Activated naive CD4-positive, alpha-beta T cell treated with anti-CD3 and anti-CD28 coated beads, Interleukin-2, amount 50 U/mL, for 72 hours (primary cell): ENCODE measurements at regions not wholly inside any gene's neighbourhood (a gene's known extent, or its start where the extent isn't known, plus 50 kb on each side); places are given as distances from the start of the nearest gene placed in this dataset.

ENCODE experiments used
- ATAC-seq, 2 donors: fragments of 150-1000 bp; cut with Tn5 transposase; 2 replicates each; pipeline ENCODE4 v1.10.0; 2021; ENCODE audit warnings: mild to moderate bottlenecking in 2 of 2, moderate library complexity in 2 of 2
- DNase-seq, 2 donors: peaks; one replicate each; pipeline ENCODE4 v3.0.0; 2021 to 2022; ENCODE audit warnings: low spot score in 2 of 2
- H3K27ac Mint-ChIP-seq, 2 donors: one replicate each; pipeline ENCODE4 v1.8.0; 2022; ENCODE audit warnings: mild to moderate bottlenecking in 2 of 2, mixed read lengths in 2 of 2
- H3K36me3 Mint-ChIP-seq, 2 donors: one replicate each; pipeline ENCODE4 v1.8.0; 2022; ENCODE audit warnings: mixed read lengths in 2 of 2
- H3K9me3 Mint-ChIP-seq, 2 donors: one replicate each; pipeline ENCODE4 v1.8.0; 2022; ENCODE audit warnings: mixed read lengths in 2 of 2

- no peaks in the 10 kb centered on the region for H3K36me3 Mint-ChIP-seq
- H3K27ac Mint-ChIP-seq, result no peak overlapping the region
- DNase-seq (no peak), ATAC-seq (no peak)
- H3K9me3 Mint-ChIP-seq, result no peaks in the 10 kb centered on the region
These were observed 210.8 kb upstream of the GYPA start for GRCh38 chr4:144351306-144351705.

DNA sequence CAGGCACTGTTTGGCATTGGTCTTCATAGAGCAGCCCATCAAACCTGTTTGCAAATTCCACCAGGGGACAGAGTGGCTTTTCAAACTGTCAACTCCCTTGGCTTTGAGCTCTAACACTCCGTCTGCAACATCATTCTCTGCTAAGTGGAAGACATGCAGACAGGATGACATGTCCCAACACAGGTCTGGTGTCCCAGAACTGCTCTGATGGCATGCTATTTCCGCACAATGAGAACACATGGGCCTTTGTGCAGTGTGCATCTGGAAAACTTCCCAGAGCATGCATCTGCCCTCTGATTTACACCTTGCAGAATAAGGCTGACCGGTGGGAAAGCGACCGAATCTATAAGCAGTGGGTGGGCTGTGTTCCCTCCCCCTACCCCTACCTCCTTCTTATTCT, 212.8 kb upstream of the GYPA start:
- no peaks in the 10 kb centered on the region for H3K9me3 Mint-ChIP-seq
- DNase-seq (no peak), ATAC-seq (no peak)
- no peaks in the 10 kb centered on the region for H3K36me3 Mint-ChIP-seq
- H3K27ac Mint-ChIP-seq, result no peak overlapping the region

GRCh38 chr4:144355811-144356757, 215.6 kb upstream of the GYPA start:
- peak; percentile 53 to 76 for ATAC-seq
- Mint-ChIP-seq H3K36me3 (no peaks in the 10 kb centered on the region), H3K9me3 (peaks cover 6 to 8% of the 10 kb centered on the region in 2 donors), H3K27ac (no peak overlapping the region)
- no peak for DNase-seq

DNA sequence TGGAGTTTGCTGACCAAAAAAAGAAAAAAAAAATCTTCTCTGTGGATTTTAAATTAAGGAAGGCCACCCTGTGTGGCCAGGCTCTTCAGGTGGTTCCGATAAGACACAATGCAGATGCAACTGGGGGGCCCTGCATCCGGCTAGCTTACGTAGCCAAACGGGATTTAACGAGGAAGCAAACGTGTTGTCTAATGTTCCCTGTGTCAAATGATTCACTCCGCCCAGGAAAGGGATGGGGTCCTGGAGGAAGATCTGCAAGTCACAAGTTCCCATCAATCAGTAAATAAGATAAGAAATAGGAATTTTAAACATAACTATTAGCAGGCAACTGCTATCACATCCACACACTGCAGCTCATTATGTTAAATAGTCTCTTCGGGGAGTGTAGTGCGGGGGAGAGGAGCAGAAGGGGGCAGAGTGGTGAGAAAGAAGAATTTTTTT, 216.4 kb upstream of the GYPA start:
- Mint-ChIP-seq H3K36me3 (no peaks in the 10 kb centered on the region), H3K9me3 (peaks cover 6 to 8% of the 10 kb centered on the region in 2 donors), H3K27ac (no peak overlapping the region)
- ATAC-seq, result no peak
- DNase-seq, result no peak

DNA sequence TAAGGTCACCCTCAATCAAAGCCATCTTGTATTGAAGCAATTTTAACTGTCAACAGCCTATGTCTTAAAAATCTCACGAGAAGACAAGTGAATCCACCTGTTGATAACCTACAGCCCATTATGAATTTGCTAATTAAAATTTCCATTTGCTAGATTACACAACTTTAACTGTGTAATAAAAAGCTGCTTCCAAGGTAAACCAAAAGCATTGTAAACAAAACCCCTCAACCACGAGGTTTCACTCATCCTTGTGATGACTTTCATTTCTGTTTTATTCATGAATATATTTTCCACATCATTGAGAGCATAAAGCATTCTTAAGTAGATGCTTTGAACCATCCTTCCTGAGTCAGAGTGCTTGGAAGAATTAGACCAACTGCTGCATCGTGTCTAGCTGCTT, 217.5 kb upstream of the GYPA start:
- Mint-ChIP-seq H3K36me3 (no peaks in the 10 kb centered on the region), H3K27ac (no peak overlapping the region), H3K9me3 (peaks cover 6 to 8% of the 10 kb centered on the region in 2 donors)
- DNase-seq, result no peak
- ATAC-seq, result no peak

DNA sequence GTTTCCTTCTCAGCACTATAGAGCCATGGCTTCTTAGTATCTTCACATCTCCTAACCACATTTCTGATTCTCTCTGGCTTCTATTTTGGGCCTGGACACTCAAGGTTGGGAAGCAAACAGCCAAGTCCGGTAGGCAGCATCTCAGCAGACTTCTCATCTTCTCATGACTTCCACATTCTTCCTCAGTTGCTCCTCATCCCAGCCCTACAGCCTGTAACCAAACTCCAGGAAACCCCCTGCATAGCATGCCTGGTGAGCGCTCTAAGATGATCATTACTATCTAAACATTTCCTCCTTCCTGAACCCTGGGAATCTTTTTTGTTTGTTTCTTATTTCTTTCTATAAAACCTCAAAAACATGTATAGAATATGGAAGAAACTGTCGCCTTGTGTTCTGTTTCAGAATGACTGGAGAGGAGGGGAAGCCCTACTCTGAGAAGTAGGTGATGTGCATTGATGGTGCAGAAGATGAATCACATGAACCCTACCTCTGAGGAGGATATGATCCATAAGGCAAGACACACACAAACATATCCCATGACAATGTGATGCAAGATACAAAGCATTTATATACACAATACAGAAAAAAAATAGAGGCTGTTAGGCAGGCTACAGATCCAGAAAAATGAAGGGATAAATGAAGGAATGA, 219.8 kb upstream of the GYPA start:
- H3K9me3 Mint-ChIP-seq, result peaks cover 6 to 8% of the 10 kb centered on the region in 2 donors
- H3K36me3 Mint-ChIP-seq, result no peaks in the 10 kb centered on the region
- H3K27ac Mint-ChIP-seq, result no peak overlapping the region
- DNase-seq (no peak), ATAC-seq (peak in 1 of 2 donors; percentile 80)

DNA sequence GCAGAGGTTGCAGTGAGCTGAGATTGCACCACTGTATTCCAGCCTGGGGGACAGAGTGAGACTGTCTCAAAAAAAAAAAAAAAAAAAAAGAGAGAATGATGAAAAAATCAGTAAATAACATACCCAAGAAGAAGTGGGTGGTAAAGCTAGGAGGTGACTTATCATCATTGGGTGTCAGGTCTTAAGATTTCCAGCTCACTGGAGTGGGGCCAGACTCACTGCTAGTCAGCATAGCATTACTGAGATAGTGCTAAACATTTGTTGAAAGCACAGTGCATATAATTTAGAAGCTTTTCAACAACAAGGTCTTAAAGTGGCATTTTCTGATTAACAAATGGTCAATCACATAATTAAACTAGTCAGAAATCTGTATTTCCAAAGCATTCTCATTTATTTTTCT, 221.8 kb upstream of the GYPA start:
- no peak overlapping the region for H3K27ac Mint-ChIP-seq
- ATAC-seq (no peak), DNase-seq (no peak)

DNA sequence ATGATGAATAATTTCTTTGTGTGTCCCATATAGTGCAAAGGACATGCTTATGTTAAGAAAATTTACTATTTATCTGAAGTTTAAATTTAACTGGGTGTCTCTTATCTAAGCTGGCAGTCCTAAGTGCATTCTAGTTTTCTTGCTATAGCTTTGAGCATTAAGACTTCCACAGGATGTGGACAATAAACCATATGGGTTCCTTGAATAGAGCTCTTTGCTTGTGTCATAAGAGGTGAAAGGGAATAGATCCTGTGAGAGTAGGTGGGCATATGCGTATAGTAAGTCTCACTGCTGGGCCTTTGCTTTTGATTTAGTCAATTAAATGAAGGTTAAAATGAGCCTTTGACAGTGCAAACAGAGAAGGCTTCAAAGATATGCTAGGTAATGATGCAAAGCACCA, 223.4 kb upstream of the GYPA start:
- ATAC-seq, result no peak
- H3K27ac Mint-ChIP-seq, result no peak overlapping the region
- no peak for DNase-seq
- no peaks in the 10 kb centered on the region for H3K36me3 Mint-ChIP-seq
- peaks cover 6 to 8% of the 10 kb centered on the region in 2 donors for H3K9me3 Mint-ChIP-seq

More for the DNA sequence above, 221.8 kb upstream of the GYPA start:
- Mint-ChIP-seq H3K36me3 (no peaks in the 10 kb centered on the region), H3K9me3 (peaks cover 6 to 8% of the 10 kb centered on the region in 2 donors)

DNA sequence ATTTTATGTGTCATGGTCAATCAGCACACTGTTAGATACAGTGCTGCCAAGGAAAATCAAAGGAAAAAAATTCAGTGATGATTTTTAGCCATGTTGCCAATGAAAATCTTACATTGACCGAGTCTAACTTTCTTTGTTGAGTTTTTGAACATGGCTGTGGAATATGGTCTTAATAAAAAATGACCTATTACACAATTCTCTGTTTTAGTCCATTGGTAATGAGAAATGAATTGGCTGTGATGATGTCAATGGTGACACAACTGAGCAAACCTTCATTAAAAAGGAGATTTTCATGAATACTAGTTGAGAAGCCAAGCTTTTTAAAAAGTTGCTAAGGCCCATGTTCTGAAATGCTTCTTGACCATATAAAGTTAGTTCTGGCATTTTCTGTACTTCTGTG, 225.9 kb upstream of the GYPA start:
- H3K36me3 Mint-ChIP-seq, result no peaks in the 10 kb centered on the region
- no peak overlapping the region for H3K27ac Mint-ChIP-seq
- ATAC-seq (no peak), DNase-seq (no peak)
- H3K9me3 Mint-ChIP-seq, result no peaks in the 10 kb centered on the region

DNA sequence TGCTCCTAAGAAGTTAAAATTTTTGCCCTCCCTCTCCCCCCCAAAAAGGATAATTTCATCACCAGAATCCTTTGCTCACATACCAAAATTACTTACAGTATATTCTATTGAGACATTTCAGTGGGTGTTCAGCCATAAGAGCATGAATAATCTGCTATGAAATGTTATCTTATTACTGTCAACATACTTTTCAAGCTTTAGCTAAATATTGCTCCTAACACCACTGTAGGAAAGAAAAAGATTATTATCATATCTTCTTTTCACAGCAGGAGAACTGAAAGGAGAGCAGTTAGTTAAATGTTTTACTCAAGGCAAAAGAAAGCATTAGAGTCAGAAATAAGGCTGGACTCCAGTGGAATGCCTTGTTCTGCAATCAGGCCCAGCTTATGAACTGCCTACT, 231.0 kb upstream of the GYPA start:
- ATAC-seq (no peak), DNase-seq (no peak)
- Mint-ChIP-seq H3K27ac (no peak overlapping the region), H3K9me3 (no peaks in the 10 kb centered on the region), H3K36me3 (no peaks in the 10 kb centered on the region)

DNA sequence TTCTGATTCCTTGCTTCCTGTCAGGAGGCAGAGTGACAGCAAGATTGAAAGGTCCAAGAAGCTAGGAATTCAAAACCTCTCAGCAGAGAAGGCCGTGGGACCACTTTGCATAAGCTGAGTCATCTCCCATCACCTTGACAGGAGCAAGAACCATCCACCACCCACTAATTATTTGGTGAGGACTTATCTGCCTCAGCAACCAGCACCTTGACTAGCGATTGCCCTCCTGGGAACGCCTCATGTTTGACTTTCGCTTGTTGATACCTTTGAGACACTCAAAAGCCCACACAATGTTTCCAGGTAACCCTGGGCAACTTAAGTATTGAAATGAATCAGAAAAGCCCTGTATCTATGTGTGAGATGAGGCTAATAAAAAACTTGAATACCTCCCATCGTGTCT, 233.5 kb upstream of the GYPA start:
- ATAC-seq (peak in 1 of 2 donors; percentile 64), DNase-seq (no peak)
- Mint-ChIP-seq H3K27ac (no peak overlapping the region), H3K9me3 (no peaks in the 10 kb centered on the region), H3K36me3 (no peaks in the 10 kb centered on the region)

- DNase-seq, result no peak
- Mint-ChIP-seq H3K9me3 (no peaks in the 10 kb centered on the region), H3K27ac (no peak overlapping the region), H3K36me3 (no peaks in the 10 kb centered on the region)
- ATAC-seq, result no peak
These were observed 236.3 kb upstream of the GYPA start for GRCh38 chr4:144376866-144377265.

DNA sequence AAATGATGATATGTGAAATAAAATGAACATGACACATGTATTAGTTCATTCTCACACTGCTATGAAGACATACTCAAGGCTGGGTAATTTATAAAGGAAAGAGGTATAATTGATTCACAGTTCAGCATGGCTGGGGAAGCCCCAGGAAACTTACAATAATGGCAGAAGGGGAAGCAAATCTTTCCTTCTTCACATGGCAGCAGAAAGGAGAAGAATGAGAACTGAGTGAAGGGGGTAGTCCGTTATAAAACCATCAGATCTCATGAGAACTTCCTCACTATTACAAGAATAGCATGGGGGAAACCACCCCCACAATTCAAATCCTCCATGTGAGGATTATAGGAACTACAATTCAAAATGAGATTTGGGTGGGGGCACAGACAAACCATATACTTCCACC, 243.9 kb upstream of the GYPA start:
- DNase-seq, result no peak
- peaks cover 0 to 5% of the 10 kb centered on the region in 2 donors for H3K36me3 Mint-ChIP-seq
- no peak overlapping the region for H3K27ac Mint-ChIP-seq
- no peak for ATAC-seq
- peaks cover 15 to 21% of the 10 kb centered on the region in 2 donors for H3K9me3 Mint-ChIP-seq

GRCh38 chr4:144399927-144400326, 246.0 kb upstream of the HHIP start:
- H3K27ac Mint-ChIP-seq, result no peak overlapping the region
- DNase-seq, result no peak
- no peaks in the 10 kb centered on the region for H3K9me3 Mint-ChIP-seq
- no peak for ATAC-seq
- H3K36me3 Mint-ChIP-seq, result no peaks in the 10 kb centered on the region

DNA sequence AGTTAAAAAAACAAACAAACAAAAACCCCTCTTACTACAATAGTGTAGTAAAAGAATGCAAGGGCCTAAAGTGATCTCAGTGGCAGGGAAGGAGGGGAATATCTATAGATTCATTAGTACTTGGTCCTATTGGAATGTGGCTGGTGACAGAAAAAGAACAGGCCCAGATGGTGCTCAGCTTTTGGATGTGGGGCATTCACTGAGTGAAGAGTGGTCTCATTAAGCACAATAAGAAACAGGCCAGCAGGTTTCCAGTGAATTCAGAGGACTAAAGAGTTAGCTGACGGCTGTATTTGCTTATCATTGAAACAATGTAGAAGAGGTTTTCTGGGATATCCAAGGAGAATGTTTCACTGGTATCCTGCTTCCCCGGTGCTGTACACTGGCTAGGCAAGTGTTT, 243.8 kb upstream of the HHIP start:
- no peaks in the 10 kb centered on the region for H3K36me3 Mint-ChIP-seq
- DNase-seq, result no peak
- no peak for ATAC-seq
- no peak overlapping the region for H3K27ac Mint-ChIP-seq
- no peaks in the 10 kb centered on the region for H3K9me3 Mint-ChIP-seq

- ATAC-seq, result no peak
- no peaks in the 10 kb centered on the region for H3K36me3 Mint-ChIP-seq
- no peaks in the 10 kb centered on the region for H3K9me3 Mint-ChIP-seq
- H3K27ac Mint-ChIP-seq, result no peak overlapping the region
- DNase-seq, result no peak
These were observed 243.0 kb upstream of the HHIP start for GRCh38 chr4:144402999-144403398.

GRCh38 chr4:144403893-144404292, 242.1 kb upstream of the HHIP start:
- no peak for DNase-seq

GRCh38 chr4:144409525-144409924, 236.4 kb upstream of the HHIP start:
- Mint-ChIP-seq H3K27ac (no peak overlapping the region), H3K9me3 (peaks cover 0 to 7% of the 10 kb centered on the region in 2 donors), H3K36me3 (no peaks in the 10 kb centered on the region)
- DNase-seq (no peak), ATAC-seq (no peak)

More at GRCh38 chr4:144403893-144404292, 242.1 kb upstream of the HHIP start:
- H3K9me3 Mint-ChIP-seq, result no peaks in the 10 kb centered on the region
- H3K27ac Mint-ChIP-seq, result no peak overlapping the region
- H3K36me3 Mint-ChIP-seq, result no peaks in the 10 kb centered on the region
- ATAC-seq, result no peak
